Kidney capillary endothelial cell (primary cell): ENCODE measurements at regions not wholly inside any gene's neighbourhood (a gene's known extent, or its start where the extent isn't known, plus 50 kb on each side); places are given as distances from the start of the nearest gene placed in this dataset.
"Not testable (repeated sequence)": the region's sequence is repeated elsewhere in the genome, so short reads cannot be mapped to it uniquely, and the experiment has no call there.

Experiments used
- DNase-seq: peaks from one replicate; pipeline ENCODE4 v3.0.0-alpha.2; 2018; ENCODE audit warnings: low spot score

DNA sequence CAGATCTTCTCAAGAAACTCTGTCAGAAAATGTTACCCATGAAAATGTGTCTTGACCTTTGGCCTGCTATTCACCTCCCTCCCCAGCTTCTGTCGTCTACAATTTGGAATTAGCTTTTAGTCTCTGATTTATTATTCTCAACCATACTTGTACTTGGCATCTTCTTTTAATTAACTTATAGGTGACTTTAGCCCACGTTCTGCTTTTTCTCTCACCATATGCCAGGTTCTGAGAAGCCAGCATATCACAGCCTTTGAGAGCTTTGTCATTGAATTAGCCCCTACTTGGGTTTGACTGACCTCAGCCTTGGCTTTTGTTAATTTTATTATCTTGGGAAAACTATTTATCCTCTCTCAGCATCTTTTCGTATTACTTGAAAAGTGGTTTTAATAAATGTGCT, 355.9 kb downstream of the OXSM start:
- no peak for DNase-seq

DNA sequence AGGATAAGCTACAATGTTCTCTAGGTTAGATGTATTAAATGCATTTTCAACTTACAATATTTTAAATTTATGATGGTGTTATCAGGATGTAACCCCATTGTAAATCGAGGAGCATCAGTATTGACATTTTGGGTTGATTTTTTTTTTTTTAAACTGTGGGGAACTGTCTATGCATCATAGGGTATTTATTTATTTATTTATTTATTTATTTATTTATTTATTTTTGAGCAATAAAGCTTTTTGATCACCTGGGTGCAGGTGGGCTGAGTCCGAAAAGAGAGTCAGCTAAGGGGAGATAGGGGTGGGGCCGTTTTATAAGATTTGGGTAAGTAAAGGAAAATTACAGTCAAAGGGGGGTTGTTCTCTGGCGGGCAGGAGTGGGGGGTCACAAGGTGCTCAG, 367.5 kb downstream of the OXSM start:
- DNase-seq: not testable (repeated sequence)

DNA sequence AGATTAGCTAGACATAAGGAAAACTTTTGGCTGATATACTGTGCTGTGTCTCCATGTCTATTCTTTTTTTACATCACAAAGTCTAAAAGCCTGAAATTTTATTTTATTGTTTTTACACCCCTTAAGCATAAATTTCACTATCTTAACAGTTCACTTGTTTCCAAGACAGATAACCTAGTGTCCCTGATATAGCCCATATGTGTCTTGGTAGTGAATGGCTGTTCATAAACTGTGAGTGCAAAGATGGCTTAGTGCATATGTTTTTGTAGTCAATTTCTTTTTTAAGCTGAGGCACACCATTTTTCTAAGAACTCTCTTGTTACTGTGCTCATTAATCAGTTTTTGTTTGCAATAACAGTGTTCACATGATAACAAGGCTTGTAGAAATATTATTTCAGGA, 381.1 kb downstream of the OXSM start:
- no peak for DNase-seq

DNA sequence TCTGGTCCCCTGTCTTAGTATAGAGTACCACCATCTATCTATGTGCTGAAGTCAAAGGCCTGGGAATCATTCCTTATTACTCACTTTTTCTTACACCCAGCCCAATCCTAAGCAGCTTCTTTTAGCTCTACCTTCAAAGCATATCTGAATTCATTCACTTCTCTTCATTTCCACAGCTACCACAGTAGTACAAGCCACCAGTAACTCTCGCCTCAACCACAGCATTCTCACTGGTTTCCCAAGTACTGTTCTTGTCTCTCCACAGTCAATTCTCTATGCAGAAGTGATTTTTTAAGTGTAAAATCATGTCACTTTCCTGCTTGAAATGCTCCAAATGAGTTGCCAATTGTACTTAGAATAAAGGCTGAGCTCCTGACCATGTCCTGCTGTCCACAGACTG, 401.7 kb downstream of the OXSM start:
- no peak for DNase-seq

DNA sequence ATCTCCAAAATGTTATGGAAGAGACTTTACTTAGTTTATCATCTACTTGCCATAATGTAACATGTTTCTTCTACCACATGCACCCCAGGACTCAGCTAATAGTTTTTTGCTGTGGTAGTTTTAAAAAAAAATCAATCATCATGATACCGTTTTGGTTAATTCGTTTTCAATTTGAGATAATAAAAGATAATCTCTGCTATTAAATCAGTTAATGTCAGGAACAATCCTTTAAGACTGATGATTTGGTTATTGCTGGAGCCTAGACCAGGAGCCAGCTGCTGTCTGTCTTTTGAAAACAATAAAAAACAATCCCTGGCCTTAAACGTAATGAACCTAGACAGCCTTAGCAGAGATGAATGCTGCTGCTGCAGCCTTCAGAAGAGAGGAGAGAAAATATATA, 403.7 kb downstream of the OXSM start:
- DNase-seq: no peak

DNA sequence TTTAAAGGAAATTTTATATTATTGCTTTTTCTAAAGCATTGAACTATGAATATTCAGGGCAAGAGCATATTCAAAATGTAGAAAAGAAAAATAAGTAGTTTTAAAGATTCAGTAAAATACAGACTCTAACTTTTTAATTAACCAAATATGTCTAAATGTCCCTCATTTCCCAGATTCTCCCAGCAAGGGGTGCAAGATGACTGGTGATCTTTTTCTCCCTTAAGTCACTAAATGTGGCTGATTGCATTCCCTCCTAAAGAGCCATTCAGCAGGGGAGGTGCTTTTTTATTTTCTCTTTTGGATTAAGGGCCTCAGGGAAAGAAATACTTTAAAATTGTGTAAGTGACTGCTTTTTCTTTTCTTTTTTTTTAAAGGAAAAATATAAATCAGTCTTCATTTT, 406.9 kb downstream of the OXSM start:
- no peak for DNase-seq

DNA sequence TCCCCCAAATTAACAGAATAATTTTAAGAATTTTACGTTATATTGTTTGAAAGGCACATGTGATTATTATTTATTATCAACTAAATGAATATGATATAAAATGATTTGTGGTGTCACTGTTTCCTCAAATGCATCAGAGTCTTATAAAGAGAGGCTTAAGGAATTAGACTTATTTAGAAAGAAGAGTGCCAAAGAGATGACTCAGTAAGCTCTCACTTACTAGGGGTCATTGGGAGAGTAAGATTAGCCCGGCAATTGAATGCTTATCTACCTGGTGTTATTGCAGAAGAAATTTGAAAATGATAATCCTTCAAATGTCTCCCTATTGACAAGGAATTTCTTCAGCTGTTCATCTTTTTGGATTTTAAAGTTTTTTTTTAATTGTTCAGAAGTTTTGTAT, 408.7 kb downstream of the OXSM start:
- no peak for DNase-seq

DNA sequence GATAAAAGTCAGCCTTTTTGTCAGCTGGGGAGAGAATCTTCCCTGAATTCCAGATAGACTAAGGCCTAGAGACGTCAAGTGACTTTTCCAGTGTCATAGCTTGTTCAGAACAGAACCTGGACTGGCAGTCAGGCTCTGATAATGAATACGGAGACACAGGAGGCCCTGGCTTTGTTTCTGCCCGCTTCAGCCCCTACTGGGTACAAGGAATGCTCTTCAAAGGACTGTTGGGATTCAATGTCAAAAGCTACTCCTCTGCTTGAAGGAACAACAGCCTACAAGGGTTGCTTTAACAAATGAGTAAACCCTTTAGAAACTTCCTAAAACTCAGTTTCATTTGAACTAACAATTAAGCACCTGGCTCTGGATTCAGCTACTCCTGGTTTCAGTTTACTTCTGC, 412.3 kb downstream of the OXSM start:
- DNase-seq: no peak

DNA sequence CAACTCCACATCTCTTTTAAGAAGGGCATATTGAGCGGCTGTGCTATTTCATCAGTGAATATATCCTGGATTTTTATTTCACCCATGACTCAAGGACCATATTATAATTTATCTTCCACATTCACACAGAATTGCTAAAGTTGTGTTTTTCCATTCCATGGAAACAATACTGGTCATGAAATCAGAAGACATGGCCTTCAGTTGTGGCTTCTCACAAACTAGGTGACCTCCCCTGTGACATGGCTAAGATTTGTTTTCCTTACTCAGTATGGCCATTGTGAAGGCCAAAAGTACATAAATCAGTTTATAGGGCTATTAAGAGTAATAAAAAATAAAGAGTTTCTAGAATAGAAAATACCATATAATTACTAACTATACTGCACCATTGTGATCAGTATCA, 415.6 kb downstream of the OXSM start:
- DNase-seq: no peak

DNA sequence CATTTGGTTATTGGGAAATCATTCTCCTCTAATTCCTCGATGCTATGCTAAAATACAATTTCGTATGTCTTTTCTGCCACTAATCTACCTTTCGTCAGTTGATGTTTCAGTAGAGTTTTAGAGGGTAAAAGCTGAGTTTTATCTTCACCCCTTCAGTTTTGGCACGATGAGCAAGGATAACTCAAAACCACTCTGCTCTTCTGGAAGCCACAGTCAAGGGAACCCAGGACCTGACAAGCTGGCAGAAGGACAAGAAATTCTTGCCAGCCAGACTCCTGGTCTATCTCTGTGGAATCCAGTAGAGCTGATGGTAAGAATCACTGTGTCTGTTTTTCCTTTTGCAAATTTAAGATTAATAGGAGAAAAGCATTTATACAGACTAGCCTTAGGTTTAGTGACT, 414.4 kb upstream of the LRRC3B start:
- no peak for DNase-seq

DNA sequence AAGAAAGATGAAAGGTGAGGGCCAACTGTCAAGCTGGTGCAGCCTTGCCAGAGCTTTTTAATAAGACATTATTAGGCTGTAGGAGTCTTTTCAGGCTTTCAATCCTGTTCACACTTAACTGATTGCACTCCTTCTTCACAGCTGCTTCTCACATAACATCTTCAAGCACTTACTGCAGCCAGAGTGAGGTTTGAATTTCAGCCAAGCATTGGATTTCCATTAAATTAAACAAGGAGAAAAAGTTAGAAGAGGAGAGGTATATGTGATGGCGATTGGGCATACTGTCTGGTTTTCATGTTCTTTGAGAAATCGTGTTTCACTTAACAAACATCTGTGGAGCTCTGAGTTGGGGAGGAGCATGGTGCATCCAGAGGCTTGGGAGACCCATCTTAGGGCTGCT, 392.8 kb upstream of the LRRC3B start:
- no peak for DNase-seq

DNA sequence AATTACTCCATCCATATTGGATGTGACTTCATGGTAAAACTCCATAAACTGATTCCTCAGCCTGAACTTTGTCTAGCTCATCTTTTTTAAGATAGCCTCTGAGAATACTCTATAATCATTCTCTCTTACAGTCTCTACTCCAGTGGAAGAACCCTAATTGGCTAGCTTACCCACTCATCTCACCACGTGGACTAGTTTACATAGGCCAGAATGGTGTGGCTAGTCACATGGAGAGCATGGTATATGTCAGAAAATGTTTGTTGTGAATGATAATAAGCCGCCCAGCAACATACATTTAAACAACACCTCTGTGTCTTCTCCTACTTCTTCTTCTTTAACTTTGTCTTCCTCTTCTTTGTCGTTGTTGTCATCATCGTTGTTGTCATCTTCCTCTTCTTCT, 389.2 kb upstream of the LRRC3B start:
- DNase-seq: no peak

DNA sequence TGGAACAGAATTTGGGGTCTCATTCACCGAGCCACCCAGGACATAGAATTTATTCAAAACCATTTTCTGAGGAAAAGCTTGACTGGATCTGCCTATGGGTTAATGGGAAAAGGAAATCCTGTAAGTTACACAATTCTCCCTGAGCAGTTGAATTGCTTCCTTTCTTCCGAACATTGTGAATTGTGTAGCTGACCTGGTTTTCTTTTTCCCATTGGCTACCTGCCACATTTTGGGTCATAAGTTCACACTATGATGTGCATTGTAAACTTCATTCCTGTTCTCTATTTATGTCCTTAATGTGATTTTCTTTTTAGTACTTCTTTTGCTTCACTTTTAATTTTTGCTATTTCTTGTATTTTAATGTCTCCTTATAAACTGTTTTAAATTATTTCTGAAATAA, 386.0 kb upstream of the LRRC3B start:
- peak; percentile 52 for DNase-seq

DNA sequence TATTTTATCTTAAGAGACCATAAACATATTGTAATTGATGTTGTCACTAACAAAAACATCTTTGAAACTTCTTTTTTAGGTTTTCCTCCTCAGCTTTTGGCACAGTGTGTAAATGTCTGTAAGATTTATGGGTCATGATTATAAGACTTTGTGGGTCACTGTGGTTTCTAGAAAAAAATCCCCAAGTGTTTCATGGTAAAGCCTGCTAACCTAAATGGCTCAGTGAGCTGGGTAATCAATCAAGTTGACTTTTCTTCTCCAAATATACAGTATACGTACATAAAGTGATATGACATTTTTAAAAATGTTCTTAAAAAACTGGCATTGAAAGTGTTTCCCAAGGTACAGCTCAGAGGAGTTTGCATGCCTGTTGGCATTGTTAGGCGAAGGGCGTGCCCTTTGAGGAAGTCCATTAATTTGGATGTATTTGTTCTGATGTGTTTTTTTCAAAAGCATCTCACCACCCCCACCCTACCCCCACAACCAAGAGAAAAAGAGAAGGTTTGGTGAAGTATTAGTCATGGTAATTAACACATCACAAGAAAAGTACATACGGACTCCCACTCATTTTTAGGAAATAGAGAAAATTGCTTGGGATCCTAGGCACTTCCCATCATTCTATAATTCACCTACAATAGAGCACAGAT, 385.4 kb upstream of the LRRC3B start:
- peak; percentile 7 for DNase-seq

DNA sequence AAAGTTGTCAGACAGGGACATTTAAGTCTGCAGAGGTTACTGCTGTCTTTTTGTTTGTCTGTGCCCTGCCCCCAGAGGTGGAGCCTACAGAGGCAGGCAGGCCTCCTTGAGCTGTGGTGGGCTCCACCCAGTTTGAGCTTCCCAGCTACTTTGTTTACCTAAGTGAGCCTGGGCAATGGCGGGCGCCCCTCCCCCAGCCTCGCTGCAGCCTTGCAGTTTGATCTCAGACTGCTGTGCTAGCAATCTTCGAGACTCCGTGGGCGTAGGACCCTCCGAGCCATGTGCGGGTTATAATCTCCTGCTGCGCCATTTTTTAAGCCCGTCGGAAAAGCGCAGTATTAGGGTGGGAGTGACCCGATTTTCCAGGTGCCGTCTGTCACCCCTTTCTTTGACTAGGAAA, 378.0 kb upstream of the LRRC3B start:
- DNase-seq: not testable (repeated sequence)

DNA sequence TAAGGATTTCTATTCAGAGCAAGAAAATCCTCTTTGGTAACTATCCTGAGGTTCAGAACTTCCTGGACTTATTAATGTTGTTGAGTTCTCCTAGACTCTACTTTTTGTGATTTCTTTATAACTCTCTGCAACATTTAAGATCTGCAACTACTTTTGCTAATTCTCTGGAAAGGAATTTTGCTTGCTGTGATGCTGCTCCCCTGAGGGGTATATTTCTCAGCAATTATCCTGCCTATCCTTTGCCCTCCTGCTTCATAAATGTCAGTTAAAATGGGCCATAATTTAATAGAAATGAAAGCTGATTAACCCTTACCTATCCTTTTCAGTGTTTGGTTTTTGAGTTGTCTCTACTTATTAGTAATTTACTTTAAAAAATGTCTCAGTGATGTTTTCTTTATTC, 377.3 kb upstream of the LRRC3B start:
- no peak for DNase-seq

DNA sequence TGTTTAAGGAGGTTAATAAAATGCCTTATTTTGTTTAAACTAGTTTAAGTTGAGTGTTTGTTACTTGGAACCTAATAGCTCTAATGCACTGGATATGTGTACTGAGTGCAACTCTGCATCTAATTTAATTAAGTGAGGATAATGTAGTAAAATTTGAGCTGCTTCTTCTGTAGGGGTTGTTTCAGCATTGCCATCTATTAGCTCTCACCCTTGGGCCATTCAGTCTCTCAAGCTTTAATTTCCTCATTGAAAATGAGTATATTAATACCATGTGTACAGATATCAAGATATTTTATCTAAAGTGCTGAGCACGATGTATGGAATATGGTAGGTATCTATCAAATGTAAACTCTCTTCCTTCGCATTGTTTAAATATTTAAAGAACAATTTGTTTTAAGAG, 375.7 kb upstream of the LRRC3B start:
- DNase-seq: no peak

DNA sequence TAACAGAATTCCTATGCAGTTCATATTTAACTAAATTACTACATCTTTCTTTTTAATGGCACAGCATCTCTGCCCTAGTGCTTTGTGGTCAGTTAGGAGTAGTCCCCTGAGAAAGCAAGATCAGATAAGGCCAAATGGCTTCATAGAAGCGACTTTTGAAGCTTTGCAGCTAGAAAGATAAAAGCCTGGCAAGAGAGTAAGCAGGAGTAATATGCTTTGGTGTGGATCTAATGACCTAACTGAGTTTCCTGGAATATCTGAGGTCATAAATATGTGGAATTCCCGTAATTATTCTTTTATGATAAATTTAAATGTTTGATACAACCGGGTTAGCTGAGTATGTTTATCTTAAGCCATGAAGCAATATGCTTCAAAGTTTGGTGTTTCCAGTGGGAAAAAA, 374.9 kb upstream of the LRRC3B start:
- no peak for DNase-seq

DNA sequence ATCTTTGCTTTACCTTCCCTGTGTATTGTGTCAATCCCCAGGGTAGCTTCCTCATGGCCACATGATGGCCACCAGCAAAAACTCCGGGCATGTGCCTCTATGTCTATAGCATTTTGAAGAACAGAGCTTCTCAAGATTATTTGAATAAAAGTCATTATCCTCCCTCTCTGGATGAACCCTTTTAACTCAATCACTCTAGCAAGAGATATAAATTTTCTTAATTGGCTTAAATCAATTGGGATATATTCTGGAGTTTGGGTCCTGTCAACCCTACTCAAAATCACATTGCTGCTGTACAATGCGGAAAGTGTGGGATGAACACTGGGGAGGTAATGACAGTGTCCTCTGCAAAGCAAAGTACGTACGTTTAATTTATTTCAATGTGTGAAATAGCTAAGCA, 370.6 kb upstream of the LRRC3B start:
- DNase-seq: no peak

DNA sequence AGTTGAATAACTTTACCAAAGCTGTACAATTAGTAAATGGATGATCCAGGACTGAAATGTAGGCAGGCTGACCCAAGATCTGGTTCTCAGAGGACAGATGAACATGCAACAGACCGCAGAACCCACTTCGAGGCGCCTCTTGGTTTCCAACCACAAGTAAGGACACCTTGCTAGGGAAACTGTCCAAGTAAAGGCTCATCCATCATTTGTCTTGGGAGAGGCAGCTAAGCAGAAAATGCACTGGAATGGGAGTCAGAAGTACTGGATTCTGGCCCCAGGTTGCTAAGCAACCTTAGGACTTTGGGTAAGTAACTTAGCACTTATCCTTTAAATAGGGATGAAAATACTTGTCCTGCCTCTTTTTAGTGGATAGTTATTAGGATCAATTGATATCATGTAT, 366.3 kb upstream of the LRRC3B start:
- DNase-seq: no peak

DNA sequence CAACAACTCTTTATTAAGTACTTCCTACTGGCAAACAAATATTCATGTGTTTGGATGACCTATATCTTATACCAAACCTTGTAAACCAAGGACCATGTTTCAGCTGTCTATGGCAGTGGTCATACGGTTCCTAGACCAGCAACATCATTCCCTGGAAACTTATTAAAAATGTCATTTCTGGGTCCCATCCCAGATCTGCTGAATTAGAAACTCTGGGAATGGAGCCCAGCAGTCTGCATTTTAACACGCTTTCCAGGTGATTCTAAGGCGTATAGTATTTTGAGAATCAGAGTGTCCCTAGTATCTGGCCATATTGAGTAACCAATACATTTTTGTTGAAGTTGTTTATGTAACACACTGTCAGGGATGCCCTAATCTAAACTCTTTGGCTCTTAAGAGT, 363.4 kb upstream of the LRRC3B start:
- DNase-seq: no peak

DNA sequence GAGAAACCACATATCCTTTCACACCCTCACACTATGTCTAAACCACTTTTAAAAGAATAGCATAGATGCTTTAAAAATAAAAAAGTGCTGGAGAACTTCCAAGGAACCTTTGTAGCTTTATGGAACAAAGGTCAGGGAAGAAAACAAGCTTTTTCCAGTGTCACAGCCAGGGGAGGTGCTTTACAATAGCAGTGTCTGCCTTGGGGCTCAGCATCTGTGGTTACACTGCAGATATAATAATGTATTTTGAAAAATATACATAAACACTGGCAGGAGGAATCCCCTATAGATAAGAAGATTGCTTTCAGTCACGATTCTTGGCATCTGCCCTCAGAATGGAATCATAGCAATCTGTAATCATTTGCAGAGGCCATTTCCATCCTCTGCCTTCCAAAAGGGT, 362.4 kb upstream of the LRRC3B start:
- no peak for DNase-seq

DNA sequence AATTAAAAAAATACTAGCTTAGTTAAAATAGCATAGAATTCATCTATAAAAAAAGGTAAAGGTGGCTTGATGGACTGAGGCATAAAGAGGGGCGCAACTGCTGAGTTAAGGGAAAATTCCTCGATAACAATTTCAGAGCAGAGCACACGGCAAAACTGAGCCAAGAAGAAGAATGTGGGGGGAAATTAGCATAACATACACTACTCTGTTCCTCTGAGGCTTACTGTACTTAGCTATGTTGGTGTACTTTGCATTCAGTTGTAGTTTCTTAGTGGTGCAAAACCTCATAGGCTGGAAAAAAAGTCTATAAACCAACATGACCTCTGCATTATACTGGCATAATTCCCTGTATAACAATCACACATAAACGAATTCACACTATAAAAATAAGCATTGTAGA, 357.9 kb upstream of the LRRC3B start:
- no peak for DNase-seq

DNA sequence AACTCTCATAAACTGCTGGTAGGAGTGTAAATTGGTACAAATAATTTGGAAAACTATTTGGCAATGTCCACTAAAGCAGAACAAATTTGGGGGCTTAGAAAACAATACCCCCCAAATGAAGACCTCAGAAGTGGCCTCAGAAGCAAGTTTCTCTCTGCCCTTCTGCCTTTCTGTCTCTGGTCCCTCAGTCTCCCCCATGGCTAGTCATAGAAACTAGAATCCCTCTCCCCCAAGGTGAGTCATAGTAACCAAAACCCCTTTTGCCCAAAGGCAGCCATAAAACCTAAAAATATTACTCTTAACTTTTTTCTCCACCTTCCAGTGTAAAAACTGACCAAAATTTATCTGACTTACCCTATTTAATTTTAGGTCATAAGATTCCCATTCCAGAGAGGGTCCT, 350.7 kb upstream of the LRRC3B start:
- no peak for DNase-seq

DNA sequence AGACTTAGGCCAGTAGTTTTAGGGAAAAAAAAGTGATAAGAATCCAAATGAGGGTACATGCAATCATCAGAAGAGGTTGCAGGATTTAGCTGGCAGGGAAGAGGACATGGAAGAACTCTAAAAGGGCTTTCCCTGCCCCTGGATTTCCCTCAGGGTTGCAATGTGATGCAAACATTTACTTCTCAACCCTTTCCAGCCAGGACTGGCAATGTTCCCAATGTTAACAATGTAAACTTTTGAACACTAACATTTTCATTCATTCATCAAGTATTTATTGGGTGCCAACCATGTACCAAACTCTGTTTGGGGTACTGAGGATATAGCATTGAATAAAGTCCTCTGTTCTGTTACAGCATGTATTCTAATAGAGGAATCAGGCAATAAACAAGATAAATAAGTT, 349.4 kb upstream of the LRRC3B start:
- DNase-seq: no peak
